ENCODE measurements at regions not wholly inside any gene's neighbourhood (a gene's known extent, or its start where the extent isn't known, plus 50 kb on each side); places are given as distances from the start of the nearest gene placed in this dataset.

GRCh38 chr2:45248214-45248613 is 239.0 kb upstream of the SIX2 start:
- Histone ChIP-seq H3K27ac (no peak overlapping the region), H3K9me3 (no peaks in the 10 kb centered on the region), H3K4me1 (no peaks in the 10 kb centered on the region), H3K4me2 (no peak overlapping the region), H3K4me3 (no peak overlapping the region)
- ATAC-seq = no peak
- CTCF ChIA-PET = interaction anchor here (0.6 to 1.4 kb wide), 4 partner anchors 9 to 278 kb away, joined by 3 to 4 read pairs (median 4); no protein-coding TSS in a partner anchor
- POLR2A ChIA-PET = no interaction called here
- no peak for DNase-seq (ENCODE audit: low read depth in 1 of 2, low spot score in 1 of 2)
- FAIRE-seq = no peak
- no peak for TF ChIP-seq POLR2AphosphoS2 (conservative IDR thresholded peaks at IDR 0.05; ENCODE audit: low read length)
- TF ChIP-seq MAZ (IDR thresholded peaks at IDR 0.05; ENCODE audit: borderline replicate concordance, low read depth, low read length) = no peak
- no peak for TF ChIP-seq FOXS1 (CRISPR knock-in tag; IDR thresholded peaks at IDR 0.05)
- no peak for TF ChIP-seq REST (IDR thresholded peaks at IDR 0.05)
- TF ChIP-seq HOXB5 (CRISPR knock-in tag; IDR thresholded peaks at IDR 0.05) = no peak
- no peak for TF ChIP-seq ZFP36 (IDR thresholded peaks at IDR 0.05; ENCODE audit: borderline replicate concordance, partially characterized antibody)
- no peak for TF ChIP-seq HOXA7 (CRISPR knock-in tag; IDR thresholded peaks at IDR 0.05)
- no peak for TF ChIP-seq CHD4 (IDR thresholded peaks at IDR 0.05; ENCODE audit: borderline replicate concordance)
- no peak for TF ChIP-seq RCOR1 (IDR thresholded peaks at IDR 0.05; ENCODE audit: low read depth, low read length)
- no peak for TF ChIP-seq ZNF302 (CRISPR knock-in tag; IDR thresholded peaks at IDR 0.05)
- TF ChIP-seq NR3C1 (IDR thresholded peaks at IDR 0.05) = no peak
- TF ChIP-seq ELK1 (IDR thresholded peaks at IDR 0.05; ENCODE audit: low read depth, low read length) = no peak
- no peak for TF ChIP-seq CBX8 (IDR thresholded peaks at IDR 0.05)
- 80% methylated on average over 4 of the region's 4 CpGs for WGBS (ENCODE audit: missing lambda C conversion rate)

- CTCF ChIA-PET = no interaction called here
- no peak overlapping the region; a peak in 1 of 6 replicates for H3K27ac ChIP-seq
- H3K9me3 ChIP-seq = no peaks in the 10 kb centered on the region
- TF ChIP-seq TFCP2L1 (CRISPR knock-in tag; IDR thresholded peaks at IDR 0.05) (no peak), TP53 (CRISPR knock-in tag; IDR thresholded peaks at IDR 0.05) (no peak), CBX8 (IDR thresholded peaks at IDR 0.05) (no peak), RARB (CRISPR knock-in tag; IDR thresholded peaks at IDR 0.05) (no peak), JUNB (IDR thresholded peaks at IDR 0.05) (no peak), MYC (IDR thresholded peaks at IDR 0.05; ENCODE audit: borderline replicate concordance, low read length) (no peak), PHF8 (IDR thresholded peaks at IDR 0.05; ENCODE audit: borderline replicate concordance, low read depth) (no peak)
- DNase-seq (ENCODE audit: low read depth in 1 of 2, low spot score in 1 of 2) (no peak), ATAC-seq (no peak), FAIRE-seq (no peak)
- peaks cover 11% of the 10 kb centered on the region for H3K4me1 ChIP-seq
- no peak overlapping the region for H3K4me2 ChIP-seq
- no peak overlapping the region for H3K4me3 ChIP-seq
- 69% methylated on average over 2 of the region's 2 CpGs for WGBS (ENCODE audit: missing lambda C conversion rate)
- POLR2A ChIA-PET = no interaction called here
Measured at GRCh38 chr2:45244928-45245327, 235.7 kb upstream of the SIX2 start.

GRCh38 chr2:45242161-45242741 is 233.0 kb upstream of the SIX2 start:
- 77% methylated on average over 6 of the region's 6 CpGs for WGBS (ENCODE audit: missing lambda C conversion rate)
- H3K9me3 ChIP-seq = no peaks in the 10 kb centered on the region
- H3K4me2 ChIP-seq = no peak overlapping the region
- H3K27ac ChIP-seq = no peak overlapping the region; a peak in 1 of 6 replicates
- POLR2A ChIA-PET = no interaction called here
- H3K4me1 ChIP-seq = peaks cover 28% of the 10 kb centered on the region
- DNase-seq (ENCODE audit: low read depth in 1 of 2, low spot score in 1 of 2) (no peak), ATAC-seq (no peak), FAIRE-seq (no peak)
- CTCF ChIA-PET = interaction anchor here (0.6 to 2.2 kb wide), 5 partner anchors 11 to 252 kb away, joined by 3 to 9 read pairs (median 3); no protein-coding TSS in a partner anchor
- no peak for TF ChIP-seq HEYL (CRISPR knock-in tag; IDR thresholded peaks at IDR 0.05)
- TF ChIP-seq TFCP2L1 (CRISPR knock-in tag; IDR thresholded peaks at IDR 0.05) = no peak
- no peak for TF ChIP-seq E2F6 (IDR thresholded peaks at IDR 0.05; ENCODE audit: borderline replicate concordance, low read depth)
- no peak for TF ChIP-seq BHLHE40 (IDR thresholded peaks at IDR 0.05; ENCODE audit: low read depth, low read length)
- H3K4me3 ChIP-seq = no peak overlapping the region

Measured in A549 (cell line).